ENCODE measurements at regions not wholly inside any gene's neighbourhood (a gene's known extent, or its start where the extent isn't known, plus 50 kb on each side); places are given as distances from the start of the nearest gene placed in this dataset.

GRCh38 chr17:56740481-56740880 is 93.2 kb downstream of the C17orf67 start:
- TF ChIP-seq CTCF (IDR thresholded peaks at IDR 0.05) = no peak
- intact Hi-C loops (cut with DNase I; ENCODE audit: low total_unique reads) = no loop called here
- peaks cover 0 to 3% of the 10 kb centered on the region in 2 donors for H3K27me3 ChIP-seq
- H3K9me3 ChIP-seq = peaks cover 0 to 9% (median 7%) of the 10 kb centered on the region in 3 donors
- no peak overlapping the region for H3K27ac ChIP-seq
- H3K4me3 ChIP-seq = no peak overlapping the region
- H3K4me1 ChIP-seq = no peaks in the 10 kb centered on the region
- no peaks in the 10 kb centered on the region for H3K36me3 ChIP-seq
- DNase-seq = no peak
